GM23338 (cell line): ENCODE measurements at regions not wholly inside any gene's neighbourhood (a gene's known extent, or its start where the extent isn't known, plus 50 kb on each side); places are given as distances from the start of the nearest gene placed in this dataset.
"Not testable (repeated sequence)": the region's sequence is repeated elsewhere in the genome, so short reads cannot be mapped to it uniquely, and the experiment has no call there.

Experiments used
- CREB1 ChIP-seq: fragments of 250-450 bp; sonication (Bioruptor Pico); IDR thresholded peaks from 2 replicates; pipeline ENCODE4 v1.5.0; 2020; ENCODE audit warnings: low read depth, mild to moderate bottlenecking, moderate library complexity
- EZH2 ChIP-seq: fragments of 200-600 bp; sonication (generic); IDR thresholded peaks from one replicate; pipeline ENCODE4 v1.8.0; 2017; ENCODE audit warnings: antibody characterized with exemption, mild to moderate bottlenecking, low read depth; ENCODE audit not compliant: unreplicated experiment
- EZH2phosphoT487 ChIP-seq: fragments of 200-600 bp; sonication (generic); IDR thresholded peaks from one replicate; pipeline ENCODE4 v1.8.1; 2018; ENCODE audit warnings: antibody characterized with exemption; ENCODE audit not compliant: unreplicated experiment
- JUNB ChIP-seq: IDR thresholded peaks from one replicate; pipeline ENCODE4 v1.6.1; 2016; ENCODE audit warnings: antibody characterized with exemption; ENCODE audit not compliant: unreplicated experiment
- NANOG ChIP-seq: IDR thresholded peaks from 2 replicates; pipeline ENCODE4 v1.6.1; 2016; ENCODE audit warnings: antibody characterized with exemption, borderline replicate concordance
- POLR2AphosphoS5 ChIP-seq: IDR thresholded peaks from 2 replicates; pipeline ENCODE4 v1.6.1; 2016; ENCODE audit warnings: antibody characterized with exemption, low read depth
- STAT1 ChIP-seq: IDR thresholded peaks from one replicate; pipeline ENCODE4 v1.6.1; 2016; ENCODE audit warnings: antibody characterized with exemption; ENCODE audit not compliant: unreplicated experiment
- ZNF114 ChIP-seq: fragments of 250-450 bp; sonication (Bioruptor Pico); IDR thresholded peaks from 2 replicates; pipeline ENCODE4 v1.5.0; 2020; ENCODE audit warnings: mild to moderate bottlenecking, moderate library complexity
- TF ChIP-seq, protein P1 (sequence below), 2 experiments: fragments of 200-600 bp in 1 of 2; sonication (generic) in 1 of 2; conservative IDR thresholded peaks; 2 replicates each; pipeline versions ENCODE4 v1.5.1 to v1.6.1; 2016 to 2017; ENCODE audit warnings: antibody characterized with exemption in 2 of 2, low read depth in 2 of 2, mild to moderate bottlenecking in 2 of 2, moderate library complexity in 1 of 2
- TF ChIP-seq, protein P2 (sequence below): IDR thresholded peaks from one replicate; pipeline ENCODE4 v1.6.1; 2018; ENCODE audit warnings: antibody characterized with exemption; ENCODE audit not compliant: unreplicated experiment
- TF ChIP-seq, protein P3 (sequence below): IDR thresholded peaks from 2 replicates; pipeline ENCODE4 v1.6.1; 2016; ENCODE audit warnings: antibody characterized with exemption

DNA sequence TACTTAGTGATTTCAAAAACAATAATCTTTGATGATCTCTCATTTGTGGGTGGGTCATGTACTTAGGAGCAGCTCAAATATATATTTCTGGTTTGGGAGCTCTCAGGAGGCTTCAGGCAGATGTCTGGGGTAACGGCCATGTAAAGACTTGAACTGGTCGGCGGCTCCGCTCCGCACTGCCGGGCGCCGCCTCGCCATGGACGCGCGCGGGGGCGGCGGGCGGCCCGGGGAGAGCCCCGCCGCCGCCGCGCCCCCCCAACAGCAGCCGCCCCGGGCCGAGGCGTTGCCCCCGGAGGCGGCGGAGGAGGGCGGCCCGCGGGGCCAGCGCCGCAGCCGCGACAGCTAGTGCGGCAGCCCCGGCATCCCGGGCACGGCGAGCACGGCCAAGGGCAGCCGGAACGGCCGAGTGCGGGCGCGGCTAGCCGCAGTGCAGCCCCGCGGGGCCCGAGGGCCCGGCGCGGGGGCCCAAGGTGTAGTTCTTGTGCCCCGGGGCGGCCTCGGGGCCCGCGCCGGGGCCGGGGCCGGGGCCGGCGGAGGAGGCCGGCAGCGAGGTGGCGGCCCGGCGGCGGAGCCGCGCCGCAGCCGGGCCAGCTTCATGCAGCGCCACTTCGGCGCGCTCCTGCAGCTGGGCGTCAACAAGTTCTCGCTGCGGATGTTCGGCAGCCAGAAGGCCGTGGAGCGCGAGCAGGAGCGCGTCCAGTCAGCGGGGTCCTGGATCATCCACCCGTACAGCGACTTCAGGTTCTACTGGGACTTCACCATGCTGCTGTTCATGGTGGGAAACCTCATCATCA, 88.1 kb downstream of the GOLGA8T start:
- TF ChIP-seq POLR2AphosphoS5, EZH2, JUNB, CREB1, EZH2phosphoT487, ZNF114, STAT1, NANOG: not testable (repeated sequence)
- TF ChIP-seq, protein P1, sequence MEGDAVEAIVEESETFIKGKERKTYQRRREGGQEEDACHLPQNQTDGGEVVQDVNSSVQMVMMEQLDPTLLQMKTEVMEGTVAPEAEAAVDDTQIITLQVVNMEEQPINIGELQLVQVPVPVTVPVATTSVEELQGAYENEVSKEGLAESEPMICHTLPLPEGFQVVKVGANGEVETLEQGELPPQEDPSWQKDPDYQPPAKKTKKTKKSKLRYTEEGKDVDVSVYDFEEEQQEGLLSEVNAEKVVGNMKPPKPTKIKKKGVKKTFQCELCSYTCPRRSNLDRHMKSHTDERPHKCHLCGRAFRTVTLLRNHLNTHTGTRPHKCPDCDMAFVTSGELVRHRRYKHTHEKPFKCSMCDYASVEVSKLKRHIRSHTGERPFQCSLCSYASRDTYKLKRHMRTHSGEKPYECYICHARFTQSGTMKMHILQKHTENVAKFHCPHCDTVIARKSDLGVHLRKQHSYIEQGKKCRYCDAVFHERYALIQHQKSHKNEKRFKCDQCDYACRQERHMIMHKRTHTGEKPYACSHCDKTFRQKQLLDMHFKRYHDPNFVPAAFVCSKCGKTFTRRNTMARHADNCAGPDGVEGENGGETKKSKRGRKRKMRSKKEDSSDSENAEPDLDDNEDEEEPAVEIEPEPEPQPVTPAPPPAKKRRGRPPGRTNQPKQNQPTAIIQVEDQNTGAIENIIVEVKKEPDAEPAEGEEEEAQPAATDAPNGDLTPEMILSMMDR (conservative IDR thresholded peaks at IDR 0.05; ENCODE audit: low read depth in 2 of 2), result not testable (repeated sequence)
- TF ChIP-seq, protein P2, sequence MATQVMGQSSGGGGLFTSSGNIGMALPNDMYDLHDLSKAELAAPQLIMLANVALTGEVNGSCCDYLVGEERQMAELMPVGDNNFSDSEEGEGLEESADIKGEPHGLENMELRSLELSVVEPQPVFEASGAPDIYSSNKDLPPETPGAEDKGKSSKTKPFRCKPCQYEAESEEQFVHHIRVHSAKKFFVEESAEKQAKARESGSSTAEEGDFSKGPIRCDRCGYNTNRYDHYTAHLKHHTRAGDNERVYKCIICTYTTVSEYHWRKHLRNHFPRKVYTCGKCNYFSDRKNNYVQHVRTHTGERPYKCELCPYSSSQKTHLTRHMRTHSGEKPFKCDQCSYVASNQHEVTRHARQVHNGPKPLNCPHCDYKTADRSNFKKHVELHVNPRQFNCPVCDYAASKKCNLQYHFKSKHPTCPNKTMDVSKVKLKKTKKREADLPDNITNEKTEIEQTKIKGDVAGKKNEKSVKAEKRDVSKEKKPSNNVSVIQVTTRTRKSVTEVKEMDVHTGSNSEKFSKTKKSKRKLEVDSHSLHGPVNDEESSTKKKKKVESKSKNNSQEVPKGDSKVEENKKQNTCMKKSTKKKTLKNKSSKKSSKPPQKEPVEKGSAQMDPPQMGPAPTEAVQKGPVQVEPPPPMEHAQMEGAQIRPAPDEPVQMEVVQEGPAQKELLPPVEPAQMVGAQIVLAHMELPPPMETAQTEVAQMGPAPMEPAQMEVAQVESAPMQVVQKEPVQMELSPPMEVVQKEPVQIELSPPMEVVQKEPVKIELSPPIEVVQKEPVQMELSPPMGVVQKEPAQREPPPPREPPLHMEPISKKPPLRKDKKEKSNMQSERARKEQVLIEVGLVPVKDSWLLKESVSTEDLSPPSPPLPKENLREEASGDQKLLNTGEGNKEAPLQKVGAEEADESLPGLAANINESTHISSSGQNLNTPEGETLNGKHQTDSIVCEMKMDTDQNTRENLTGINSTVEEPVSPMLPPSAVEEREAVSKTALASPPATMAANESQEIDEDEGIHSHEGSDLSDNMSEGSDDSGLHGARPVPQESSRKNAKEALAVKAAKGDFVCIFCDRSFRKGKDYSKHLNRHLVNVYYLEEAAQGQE, result not testable (repeated sequence)
- TF ChIP-seq, protein P3, sequence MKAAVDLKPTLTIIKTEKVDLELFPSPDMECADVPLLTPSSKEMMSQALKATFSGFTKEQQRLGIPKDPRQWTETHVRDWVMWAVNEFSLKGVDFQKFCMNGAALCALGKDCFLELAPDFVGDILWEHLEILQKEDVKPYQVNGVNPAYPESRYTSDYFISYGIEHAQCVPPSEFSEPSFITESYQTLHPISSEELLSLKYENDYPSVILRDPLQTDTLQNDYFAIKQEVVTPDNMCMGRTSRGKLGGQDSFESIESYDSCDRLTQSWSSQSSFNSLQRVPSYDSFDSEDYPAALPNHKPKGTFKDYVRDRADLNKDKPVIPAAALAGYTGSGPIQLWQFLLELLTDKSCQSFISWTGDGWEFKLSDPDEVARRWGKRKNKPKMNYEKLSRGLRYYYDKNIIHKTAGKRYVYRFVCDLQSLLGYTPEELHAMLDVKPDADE, result not testable (repeated sequence)
